ENCODE measurements at regions not wholly inside any gene's neighbourhood (a gene's known extent, or its start where the extent isn't known, plus 50 kb on each side); places are given as distances from the start of the nearest gene placed in this dataset.

DNA sequence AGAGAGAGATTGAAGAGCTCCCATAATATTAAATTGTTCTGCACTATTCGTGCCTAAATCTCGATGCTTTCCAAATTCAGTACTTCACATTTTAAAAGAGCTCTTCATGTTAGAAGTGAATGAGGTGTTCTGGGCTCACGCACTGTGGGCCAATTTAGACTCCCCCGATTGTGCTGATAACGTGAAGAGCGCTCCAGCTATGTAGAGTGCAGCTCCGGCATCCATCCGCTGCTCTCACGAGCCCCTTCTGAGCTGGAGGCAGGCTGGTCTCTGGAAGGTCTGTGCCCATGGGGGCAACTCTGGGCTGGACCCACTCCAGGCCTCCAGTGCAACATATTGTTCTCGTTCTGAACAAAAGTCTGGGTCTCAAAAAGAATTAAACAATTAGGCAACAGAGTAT, 692.6 kb downstream of the VRK1 start:
- no peaks in the 10 kb centered on the region for H3K27me3 ChIP-seq (ENCODE audit: insufficient read depth, poor library complexity, severe bottlenecking)
- H3K4me3 ChIP-seq (replicated peaks; ENCODE audit: insufficient read depth, low read length), result no peak overlapping the region
- DNase-seq (ENCODE audit: low read depth in 1 of 2, low spot score in 1 of 2), result no peak
- TF ChIP-seq, protein P1, sequence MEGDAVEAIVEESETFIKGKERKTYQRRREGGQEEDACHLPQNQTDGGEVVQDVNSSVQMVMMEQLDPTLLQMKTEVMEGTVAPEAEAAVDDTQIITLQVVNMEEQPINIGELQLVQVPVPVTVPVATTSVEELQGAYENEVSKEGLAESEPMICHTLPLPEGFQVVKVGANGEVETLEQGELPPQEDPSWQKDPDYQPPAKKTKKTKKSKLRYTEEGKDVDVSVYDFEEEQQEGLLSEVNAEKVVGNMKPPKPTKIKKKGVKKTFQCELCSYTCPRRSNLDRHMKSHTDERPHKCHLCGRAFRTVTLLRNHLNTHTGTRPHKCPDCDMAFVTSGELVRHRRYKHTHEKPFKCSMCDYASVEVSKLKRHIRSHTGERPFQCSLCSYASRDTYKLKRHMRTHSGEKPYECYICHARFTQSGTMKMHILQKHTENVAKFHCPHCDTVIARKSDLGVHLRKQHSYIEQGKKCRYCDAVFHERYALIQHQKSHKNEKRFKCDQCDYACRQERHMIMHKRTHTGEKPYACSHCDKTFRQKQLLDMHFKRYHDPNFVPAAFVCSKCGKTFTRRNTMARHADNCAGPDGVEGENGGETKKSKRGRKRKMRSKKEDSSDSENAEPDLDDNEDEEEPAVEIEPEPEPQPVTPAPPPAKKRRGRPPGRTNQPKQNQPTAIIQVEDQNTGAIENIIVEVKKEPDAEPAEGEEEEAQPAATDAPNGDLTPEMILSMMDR (IDR thresholded peaks at IDR 0.05; ENCODE audit: insufficient read depth, low read length), result no peak
- no peak for TF ChIP-seq GABPA (IDR thresholded peaks at IDR 0.05; ENCODE audit: low read depth)
- no peak for TF ChIP-seq POLR2AphosphoS5 (IDR thresholded peaks at IDR 0.05; ENCODE audit: low read depth)
- no peak for TF ChIP-seq SPI1 (IDR thresholded peaks at IDR 0.05; ENCODE audit: borderline replicate concordance, low read depth)
- TF ChIP-seq, protein P2, sequence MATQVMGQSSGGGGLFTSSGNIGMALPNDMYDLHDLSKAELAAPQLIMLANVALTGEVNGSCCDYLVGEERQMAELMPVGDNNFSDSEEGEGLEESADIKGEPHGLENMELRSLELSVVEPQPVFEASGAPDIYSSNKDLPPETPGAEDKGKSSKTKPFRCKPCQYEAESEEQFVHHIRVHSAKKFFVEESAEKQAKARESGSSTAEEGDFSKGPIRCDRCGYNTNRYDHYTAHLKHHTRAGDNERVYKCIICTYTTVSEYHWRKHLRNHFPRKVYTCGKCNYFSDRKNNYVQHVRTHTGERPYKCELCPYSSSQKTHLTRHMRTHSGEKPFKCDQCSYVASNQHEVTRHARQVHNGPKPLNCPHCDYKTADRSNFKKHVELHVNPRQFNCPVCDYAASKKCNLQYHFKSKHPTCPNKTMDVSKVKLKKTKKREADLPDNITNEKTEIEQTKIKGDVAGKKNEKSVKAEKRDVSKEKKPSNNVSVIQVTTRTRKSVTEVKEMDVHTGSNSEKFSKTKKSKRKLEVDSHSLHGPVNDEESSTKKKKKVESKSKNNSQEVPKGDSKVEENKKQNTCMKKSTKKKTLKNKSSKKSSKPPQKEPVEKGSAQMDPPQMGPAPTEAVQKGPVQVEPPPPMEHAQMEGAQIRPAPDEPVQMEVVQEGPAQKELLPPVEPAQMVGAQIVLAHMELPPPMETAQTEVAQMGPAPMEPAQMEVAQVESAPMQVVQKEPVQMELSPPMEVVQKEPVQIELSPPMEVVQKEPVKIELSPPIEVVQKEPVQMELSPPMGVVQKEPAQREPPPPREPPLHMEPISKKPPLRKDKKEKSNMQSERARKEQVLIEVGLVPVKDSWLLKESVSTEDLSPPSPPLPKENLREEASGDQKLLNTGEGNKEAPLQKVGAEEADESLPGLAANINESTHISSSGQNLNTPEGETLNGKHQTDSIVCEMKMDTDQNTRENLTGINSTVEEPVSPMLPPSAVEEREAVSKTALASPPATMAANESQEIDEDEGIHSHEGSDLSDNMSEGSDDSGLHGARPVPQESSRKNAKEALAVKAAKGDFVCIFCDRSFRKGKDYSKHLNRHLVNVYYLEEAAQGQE (IDR thresholded peaks at IDR 0.05; ENCODE audit: insufficient replicate concordance, low read depth), result no peak
- no peak overlapping the region for H3K27ac ChIP-seq (replicated peaks)

DNA sequence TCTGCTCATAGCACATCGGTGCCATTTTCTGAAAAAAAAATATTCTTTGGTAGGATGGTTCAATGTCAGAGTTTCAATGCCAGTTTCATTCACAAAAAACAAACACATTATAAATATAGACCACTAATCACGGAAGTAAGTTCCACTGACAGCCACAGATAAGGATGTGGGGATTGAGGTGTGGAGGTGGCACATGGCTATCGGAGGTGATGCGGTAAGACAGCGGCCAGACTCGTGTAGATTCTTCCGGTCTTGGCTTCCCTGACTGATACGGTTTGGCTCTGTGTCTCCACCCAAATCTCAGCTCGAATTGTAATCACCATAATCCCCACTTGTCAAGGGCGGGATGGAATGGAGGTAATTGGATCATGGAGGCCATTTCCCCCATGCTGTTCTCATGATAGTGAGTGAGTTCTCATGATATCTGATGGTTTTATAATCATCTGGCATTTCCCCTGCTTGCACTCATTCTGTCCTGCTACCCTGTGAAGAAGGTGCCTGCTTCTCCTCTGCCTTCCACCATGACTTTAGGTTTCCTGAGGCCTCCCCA, 693.4 kb downstream of the VRK1 start:
- Histone ChIP-seq H3K27me3 (ENCODE audit: insufficient read depth, poor library complexity, severe bottlenecking) (no peaks in the 10 kb centered on the region), H3K4me3 (replicated peaks; ENCODE audit: insufficient read depth, low read length) (no peak overlapping the region), H3K27ac (replicated peaks) (no peak overlapping the region)
- DNase-seq (ENCODE audit: low read depth in 1 of 2, low spot score in 1 of 2), result no peak
- TF ChIP-seq POLR2AphosphoS5 (IDR thresholded peaks at IDR 0.05; ENCODE audit: low read depth), result no peak
- TF ChIP-seq, protein P1 (IDR thresholded peaks at IDR 0.05; ENCODE audit: insufficient read depth, low read length), result no peak
- TF ChIP-seq SPI1 (IDR thresholded peaks at IDR 0.05; ENCODE audit: borderline replicate concordance, low read depth), result no peak
- TF ChIP-seq, protein P2 (IDR thresholded peaks at IDR 0.05; ENCODE audit: insufficient replicate concordance, low read depth), result no peak
- no peak for TF ChIP-seq GABPA (IDR thresholded peaks at IDR 0.05; ENCODE audit: low read depth)

DNA sequence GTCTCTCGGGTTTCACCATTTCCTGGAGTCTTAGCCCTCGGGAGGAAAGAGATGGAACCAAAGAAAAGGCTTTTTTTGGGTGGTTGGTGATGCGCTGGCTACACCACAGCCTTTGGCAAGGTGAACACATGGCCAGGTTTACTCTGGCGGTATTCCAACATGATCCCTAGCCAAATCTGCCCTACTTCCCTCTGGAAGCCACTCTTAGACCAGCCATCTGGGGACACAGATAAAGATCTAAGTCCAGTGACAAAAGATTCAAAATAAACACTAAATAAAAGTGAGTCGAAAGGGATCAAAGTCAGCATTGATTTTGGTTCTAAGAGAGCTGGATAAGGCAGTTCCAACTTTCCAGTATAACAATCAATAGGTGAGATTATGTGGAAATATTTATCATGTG, 694.5 kb downstream of the VRK1 start:
- Histone ChIP-seq H3K4me3 (replicated peaks; ENCODE audit: insufficient read depth, low read length) (no peak overlapping the region), H3K27ac (replicated peaks) (no peak overlapping the region), H3K27me3 (ENCODE audit: insufficient read depth, poor library complexity, severe bottlenecking) (no peaks in the 10 kb centered on the region)
- DNase-seq (ENCODE audit: low read depth in 1 of 2, low spot score in 1 of 2), result no peak
- TF ChIP-seq GABPA (IDR thresholded peaks at IDR 0.05; ENCODE audit: low read depth) (no peak), POLR2AphosphoS5 (IDR thresholded peaks at IDR 0.05; ENCODE audit: low read depth) (no peak), SPI1 (IDR thresholded peaks at IDR 0.05; ENCODE audit: borderline replicate concordance, low read depth) (no peak)
- TF ChIP-seq, protein P2 (IDR thresholded peaks at IDR 0.05; ENCODE audit: insufficient replicate concordance, low read depth), result no peak
- TF ChIP-seq, protein P1 (IDR thresholded peaks at IDR 0.05; ENCODE audit: insufficient read depth, low read length), result no peak
